ENCODE measurements at regions not wholly inside any gene's neighbourhood (a gene's known extent, or its start where the extent isn't known, plus 50 kb on each side); places are given as distances from the start of the nearest gene placed in this dataset.

DNA sequence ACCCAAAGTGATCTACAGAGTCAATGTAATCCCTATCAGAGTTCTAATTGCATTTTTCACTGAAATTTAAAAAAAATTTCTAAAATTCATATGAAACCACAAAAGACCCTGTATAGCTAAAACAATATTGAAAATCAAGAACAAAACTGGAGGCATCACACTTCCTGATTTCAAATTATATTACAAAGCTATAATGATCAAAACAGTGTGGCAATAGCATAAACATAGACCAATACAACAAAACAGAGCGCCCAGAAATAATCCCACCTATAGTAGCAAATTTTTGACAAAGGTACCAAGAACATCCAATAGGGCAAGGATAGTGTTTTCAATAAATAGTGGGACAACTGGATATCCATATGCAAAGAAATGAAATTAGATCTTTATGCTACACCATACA lies 59.4 kb upstream of the PRKG2 start:
- H3K27ac ChIP-seq: no peak overlapping the region
- TF ChIP-seq, protein P1, sequence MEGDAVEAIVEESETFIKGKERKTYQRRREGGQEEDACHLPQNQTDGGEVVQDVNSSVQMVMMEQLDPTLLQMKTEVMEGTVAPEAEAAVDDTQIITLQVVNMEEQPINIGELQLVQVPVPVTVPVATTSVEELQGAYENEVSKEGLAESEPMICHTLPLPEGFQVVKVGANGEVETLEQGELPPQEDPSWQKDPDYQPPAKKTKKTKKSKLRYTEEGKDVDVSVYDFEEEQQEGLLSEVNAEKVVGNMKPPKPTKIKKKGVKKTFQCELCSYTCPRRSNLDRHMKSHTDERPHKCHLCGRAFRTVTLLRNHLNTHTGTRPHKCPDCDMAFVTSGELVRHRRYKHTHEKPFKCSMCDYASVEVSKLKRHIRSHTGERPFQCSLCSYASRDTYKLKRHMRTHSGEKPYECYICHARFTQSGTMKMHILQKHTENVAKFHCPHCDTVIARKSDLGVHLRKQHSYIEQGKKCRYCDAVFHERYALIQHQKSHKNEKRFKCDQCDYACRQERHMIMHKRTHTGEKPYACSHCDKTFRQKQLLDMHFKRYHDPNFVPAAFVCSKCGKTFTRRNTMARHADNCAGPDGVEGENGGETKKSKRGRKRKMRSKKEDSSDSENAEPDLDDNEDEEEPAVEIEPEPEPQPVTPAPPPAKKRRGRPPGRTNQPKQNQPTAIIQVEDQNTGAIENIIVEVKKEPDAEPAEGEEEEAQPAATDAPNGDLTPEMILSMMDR (conservative IDR thresholded peaks at IDR 0.05): no peak

DNA sequence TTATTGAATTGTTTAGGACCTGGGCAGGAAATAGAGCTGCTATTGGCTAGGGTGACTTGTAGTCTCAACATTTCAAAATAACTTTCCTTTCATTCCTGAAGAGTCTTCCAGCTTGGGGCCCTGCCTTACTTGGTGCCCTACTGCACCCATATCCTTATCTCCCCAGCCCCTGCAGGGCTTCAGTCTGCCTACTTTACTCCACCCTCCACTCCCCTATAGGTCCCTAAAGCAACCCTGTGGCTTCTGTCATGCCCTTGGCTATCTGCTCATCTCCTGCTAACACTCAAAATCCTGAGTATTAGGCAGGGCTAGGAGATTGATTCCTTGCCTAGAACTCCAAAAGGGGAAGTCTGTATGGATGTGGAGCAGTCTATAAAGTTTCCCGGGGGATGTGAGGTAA lies 57.6 kb upstream of the PRKG2 start:
- TF ChIP-seq, protein P1 (conservative IDR thresholded peaks at IDR 0.05): no peak
- H3K27ac ChIP-seq: no peak overlapping the region
